ENCODE measurements at regions not wholly inside any gene's neighbourhood (a gene's known extent, or its start where the extent isn't known, plus 50 kb on each side); places are given as distances from the start of the nearest gene placed in this dataset.

DNA sequence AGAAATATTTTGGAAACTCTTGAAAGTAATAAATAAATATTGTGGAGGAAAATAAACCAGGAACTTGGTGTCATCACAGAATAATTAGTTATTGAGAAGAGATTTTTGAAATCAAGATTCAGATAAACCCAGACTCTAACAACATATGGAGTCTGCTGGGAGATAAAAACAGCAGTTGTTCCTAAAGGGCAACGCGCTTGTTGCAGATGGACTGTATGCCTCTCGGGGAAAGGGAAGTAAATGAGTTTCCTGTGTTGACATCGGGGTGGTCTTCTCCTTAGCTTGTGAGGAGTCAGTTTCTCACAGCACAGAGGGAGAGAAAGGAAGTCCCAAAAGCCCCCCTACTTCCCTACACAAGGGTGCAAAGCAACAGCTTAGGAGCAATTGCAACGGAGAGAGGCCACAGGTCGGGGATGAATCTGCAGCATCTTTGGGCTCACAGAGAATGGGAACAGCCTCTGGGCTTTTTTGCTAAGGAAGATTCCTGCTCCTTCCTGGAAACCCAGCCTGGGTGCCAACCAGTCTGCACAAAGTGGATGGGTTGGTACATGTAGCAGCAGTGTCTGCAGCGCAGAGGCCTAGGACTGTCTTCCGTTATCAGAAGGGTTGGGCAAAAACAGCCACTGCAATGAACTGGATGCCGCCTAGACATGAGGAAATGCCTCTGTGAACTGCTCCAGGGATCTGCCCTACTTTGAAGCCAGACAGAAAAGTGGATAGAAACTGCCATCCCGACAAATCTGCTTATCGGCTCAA is 603.0 kb upstream of the NRSN1 start:
- intact Hi-C loops (cut with DNase I), result no loop called here
- no peaks in the 10 kb centered on the region for H3K4me1 ChIP-seq (replicated peaks in 1 of 2)
- no peaks in the 10 kb centered on the region for H3K27me3 ChIP-seq
- H3K27ac ChIP-seq, result no peak overlapping the region
- 57 to 72% (median 64%) methylated on average over 10 to 11 of the region's 11 CpGs for WGBS, 4 donors
- no peak overlapping the region for H3K4me3 ChIP-seq
- no peaks in the 10 kb centered on the region for H3K9me3 ChIP-seq (replicated peaks in 1 of 3)
- H3K36me3 ChIP-seq (replicated peaks in 1 of 2), result no peaks in the 10 kb centered on the region
- DNase-seq, result peak in 1 of 7 donors; percentile 50
- no peak for TF ChIP-seq POLR2A (IDR thresholded peaks at IDR 0.05)
- TF ChIP-seq, protein P1, sequence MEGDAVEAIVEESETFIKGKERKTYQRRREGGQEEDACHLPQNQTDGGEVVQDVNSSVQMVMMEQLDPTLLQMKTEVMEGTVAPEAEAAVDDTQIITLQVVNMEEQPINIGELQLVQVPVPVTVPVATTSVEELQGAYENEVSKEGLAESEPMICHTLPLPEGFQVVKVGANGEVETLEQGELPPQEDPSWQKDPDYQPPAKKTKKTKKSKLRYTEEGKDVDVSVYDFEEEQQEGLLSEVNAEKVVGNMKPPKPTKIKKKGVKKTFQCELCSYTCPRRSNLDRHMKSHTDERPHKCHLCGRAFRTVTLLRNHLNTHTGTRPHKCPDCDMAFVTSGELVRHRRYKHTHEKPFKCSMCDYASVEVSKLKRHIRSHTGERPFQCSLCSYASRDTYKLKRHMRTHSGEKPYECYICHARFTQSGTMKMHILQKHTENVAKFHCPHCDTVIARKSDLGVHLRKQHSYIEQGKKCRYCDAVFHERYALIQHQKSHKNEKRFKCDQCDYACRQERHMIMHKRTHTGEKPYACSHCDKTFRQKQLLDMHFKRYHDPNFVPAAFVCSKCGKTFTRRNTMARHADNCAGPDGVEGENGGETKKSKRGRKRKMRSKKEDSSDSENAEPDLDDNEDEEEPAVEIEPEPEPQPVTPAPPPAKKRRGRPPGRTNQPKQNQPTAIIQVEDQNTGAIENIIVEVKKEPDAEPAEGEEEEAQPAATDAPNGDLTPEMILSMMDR (IDR thresholded peaks at IDR 0.05), result no peak

DNA sequence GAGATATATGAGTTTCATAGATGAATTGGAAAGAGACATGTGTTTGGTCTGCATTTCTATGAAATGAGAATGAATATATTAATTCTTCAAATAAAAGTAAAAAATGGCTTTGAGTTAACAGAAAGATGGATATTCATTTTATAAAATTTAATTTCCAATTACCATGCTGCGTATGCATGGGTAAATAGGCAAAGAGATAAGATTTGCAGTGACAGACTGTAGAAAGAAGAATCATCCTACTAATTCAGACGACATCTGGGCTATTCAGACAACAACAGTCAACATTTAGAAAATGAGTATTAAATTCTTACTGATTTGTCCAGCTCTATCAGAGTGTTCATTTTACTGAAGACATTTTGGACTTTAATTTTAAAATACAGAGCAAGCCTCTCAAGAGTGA is 602.2 kb upstream of the NRSN1 start:
- H3K27me3 ChIP-seq, result no peaks in the 10 kb centered on the region
- no peak overlapping the region for H3K27ac ChIP-seq
- H3K4me1 ChIP-seq (replicated peaks in 1 of 2), result no peaks in the 10 kb centered on the region
- intact Hi-C loops (cut with DNase I), result no loop called here
- no peaks in the 10 kb centered on the region for H3K36me3 ChIP-seq (replicated peaks in 1 of 2)
- no peak overlapping the region for H3K4me3 ChIP-seq
- no peak for DNase-seq
- H3K9me3 ChIP-seq (replicated peaks in 1 of 3), result no peaks in the 10 kb centered on the region
- TF ChIP-seq, protein P1 (IDR thresholded peaks at IDR 0.05), result no peak
- no peak for TF ChIP-seq POLR2A (IDR thresholded peaks at IDR 0.05)
- WGBS, 4 donors, result 77 to 81% (median 79%) methylated on average over 2 of the region's 2 CpGs

DNA sequence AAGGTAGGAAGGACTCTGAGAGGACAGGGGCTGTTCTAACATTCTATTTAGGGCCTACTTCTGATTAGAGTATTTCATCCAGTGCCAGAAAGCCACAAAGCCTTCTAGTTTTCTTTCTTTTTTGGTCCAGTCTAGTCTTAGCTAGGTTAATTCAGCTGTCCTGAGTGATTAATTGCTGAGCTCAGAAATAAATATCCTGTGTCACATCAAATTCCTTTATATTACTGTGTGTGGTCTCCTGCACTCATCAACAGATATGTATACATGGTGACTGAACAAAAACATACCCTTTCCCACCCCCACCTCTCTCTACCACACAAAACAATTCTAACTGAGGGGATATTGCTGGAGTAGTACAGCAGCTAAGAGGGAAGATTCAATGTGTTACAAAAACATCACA is 601.5 kb upstream of the NRSN1 start:
- TF ChIP-seq, protein P1 (IDR thresholded peaks at IDR 0.05), result no peak
- TF ChIP-seq POLR2A (IDR thresholded peaks at IDR 0.05), result no peak
- intact Hi-C loops (cut with DNase I), result no loop called here
- Histone ChIP-seq H3K27ac (no peak overlapping the region), H3K27me3 (no peaks in the 10 kb centered on the region), H3K36me3 (replicated peaks in 1 of 2) (no peaks in the 10 kb centered on the region), H3K4me3 (no peak overlapping the region), H3K4me1 (replicated peaks in 1 of 2) (no peaks in the 10 kb centered on the region), H3K9me3 (replicated peaks in 1 of 3) (no peaks in the 10 kb centered on the region)
- DNase-seq, result no peak

DNA sequence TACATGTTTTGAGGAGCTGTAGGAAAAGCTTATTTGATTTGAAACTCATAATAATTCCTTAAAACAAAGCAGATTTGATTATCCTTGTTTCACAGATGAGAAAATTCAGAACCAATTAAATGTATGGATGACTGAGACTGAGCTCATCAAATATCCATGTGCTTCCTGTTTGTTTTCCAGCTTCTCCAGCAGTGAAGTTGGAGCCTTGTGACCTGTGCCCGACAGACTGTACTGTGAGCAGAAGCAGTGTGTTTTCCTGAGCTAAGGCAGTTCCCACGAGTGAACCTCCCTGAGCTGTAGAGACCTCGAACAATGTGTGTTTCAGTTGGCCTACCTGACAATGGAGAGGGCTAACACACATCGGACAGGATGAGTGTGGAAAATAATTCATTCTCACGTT is 599.5 kb upstream of the NRSN1 start:
- DNase-seq, result no peak
- Histone ChIP-seq H3K9me3 (replicated peaks in 1 of 3) (no peaks in the 10 kb centered on the region), H3K4me1 (replicated peaks in 1 of 2) (no peaks in the 10 kb centered on the region), H3K27ac (no peak overlapping the region), H3K36me3 (replicated peaks in 1 of 2) (no peaks in the 10 kb centered on the region), H3K27me3 (no peaks in the 10 kb centered on the region), H3K4me3 (no peak overlapping the region)
- intact Hi-C loops (cut with DNase I), result no loop called here
- no peak for TF ChIP-seq POLR2A (IDR thresholded peaks at IDR 0.05)
- WGBS, 4 donors, result 58 to 71% (median 65%) methylated on average over 5 of the region's 5 CpGs

DNA sequence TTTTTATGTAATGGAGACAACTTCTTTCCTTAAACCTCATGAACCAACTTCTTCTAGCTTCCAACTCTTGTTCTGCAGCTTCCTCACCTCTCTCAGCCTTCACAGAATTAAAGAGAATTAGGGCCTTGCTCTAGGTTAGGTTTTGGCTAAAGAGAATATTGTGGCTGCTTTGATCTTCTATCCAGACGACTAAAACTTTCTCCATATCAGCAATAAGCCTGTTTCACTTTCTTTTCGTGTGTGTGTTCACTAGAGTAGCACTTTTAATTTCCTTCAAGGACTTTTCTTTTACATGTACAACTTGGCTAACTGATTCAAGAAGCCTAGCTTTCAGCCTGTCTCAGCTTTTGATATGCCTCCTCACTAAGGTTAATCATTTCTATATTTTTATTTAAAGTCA is 596.1 kb upstream of the NRSN1 start:
- intact Hi-C loops (cut with DNase I), result no loop called here
- TF ChIP-seq POLR2A (IDR thresholded peaks at IDR 0.05), result no peak
- TF ChIP-seq, protein P1 (IDR thresholded peaks at IDR 0.05), result no peak
- no peaks in the 10 kb centered on the region for H3K4me1 ChIP-seq (replicated peaks in 1 of 2)

More for the DNA sequence above, 596.1 kb upstream of the NRSN1 start:
- H3K36me3 ChIP-seq (replicated peaks in 1 of 2), result no peaks in the 10 kb centered on the region
- H3K27me3 ChIP-seq, result no peaks in the 10 kb centered on the region
- H3K27ac ChIP-seq, result no peak overlapping the region
- no peak overlapping the region for H3K4me3 ChIP-seq
- 29 to 63% (median 47%) methylated on average over 2 of the region's 2 CpGs for WGBS, 4 donors
- H3K9me3 ChIP-seq (replicated peaks in 1 of 3), result no peaks in the 10 kb centered on the region
- no peak for DNase-seq
